Brain microvascular endothelial cell (primary cell): ENCODE measurements at regions not wholly inside any gene's neighbourhood (a gene's known extent, or its start where the extent isn't known, plus 50 kb on each side); places are given as distances from the start of the nearest gene placed in this dataset.

Source experiments
- DNase-seq: peaks from one replicate; pipeline ENCODE4 v3.0.0-alpha.2; 2020
- H3K27ac ChIP-seq: fragments of 250-450 bp; sonication (Bioruptor Pico); 2 replicates; pipeline ENCODE4 v1.5.1; 2020; ENCODE audit warnings: mild to moderate bottlenecking, moderate library complexity
- H3K27me3 ChIP-seq: fragments of 250-450 bp; sonication (Bioruptor Pico); replicated peaks from 2 replicates; pipeline ENCODE4 v1.5.1; 2020; ENCODE audit warnings: mild to moderate bottlenecking
- H3K36me3 ChIP-seq: fragments of 250-450 bp; sonication (Bioruptor Pico); replicated peaks from 2 replicates; pipeline ENCODE4 v1.5.1; 2020; ENCODE audit warnings: mild to moderate bottlenecking
- H3K4me3 ChIP-seq: 2 replicates; pipeline ENCODE4 v1.5.1; 2011; ENCODE audit warnings: low read depth, mild to moderate bottlenecking, control low read depth, low read length, moderate library complexity
- in situ Hi-C: cut with HindIII; loops from 2 replicates; pipeline ENCODE4 v1.10.0; 2017; ENCODE audit warnings: low sequenced_read_pairs, low pct_ligation_motif_present
- TF ChIP-seq, protein P1 (sequence below): IDR thresholded peaks from 2 replicates; pipeline ENCODE4 v1.5.1; 2011; ENCODE audit warnings: low read depth, mild to moderate bottlenecking, moderate library complexity, low read length, control low read depth, inconsistent platforms; ENCODE audit errors: missing control alignments

DNA sequence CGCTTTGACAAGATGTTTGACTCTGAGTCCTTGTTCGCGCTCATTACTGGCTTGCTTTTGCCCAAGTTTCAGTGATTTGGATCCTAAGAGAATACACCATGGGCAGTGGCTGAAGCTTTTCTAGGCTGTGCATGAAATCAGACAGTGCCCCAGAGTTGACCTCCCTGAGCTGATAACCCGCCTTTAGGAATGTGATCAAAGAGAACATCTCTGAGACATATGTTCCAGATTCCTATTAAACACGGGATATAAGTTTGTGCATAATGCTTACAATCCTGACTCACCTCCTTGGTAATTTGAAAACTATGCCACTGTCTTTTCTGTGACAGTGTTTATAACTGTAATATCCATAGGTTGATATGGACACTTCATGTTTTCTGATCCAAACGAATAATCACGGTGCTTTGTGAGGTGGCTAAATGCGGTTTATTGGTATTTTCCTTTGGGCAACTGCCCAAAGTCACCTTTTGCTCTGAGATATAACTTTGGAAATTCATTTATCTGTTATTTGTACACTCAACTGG lies 732.9 kb downstream of the MTRR start:
- H3K27me3 ChIP-seq: no peaks in the 10 kb centered on the region
- TF ChIP-seq, protein P1, sequence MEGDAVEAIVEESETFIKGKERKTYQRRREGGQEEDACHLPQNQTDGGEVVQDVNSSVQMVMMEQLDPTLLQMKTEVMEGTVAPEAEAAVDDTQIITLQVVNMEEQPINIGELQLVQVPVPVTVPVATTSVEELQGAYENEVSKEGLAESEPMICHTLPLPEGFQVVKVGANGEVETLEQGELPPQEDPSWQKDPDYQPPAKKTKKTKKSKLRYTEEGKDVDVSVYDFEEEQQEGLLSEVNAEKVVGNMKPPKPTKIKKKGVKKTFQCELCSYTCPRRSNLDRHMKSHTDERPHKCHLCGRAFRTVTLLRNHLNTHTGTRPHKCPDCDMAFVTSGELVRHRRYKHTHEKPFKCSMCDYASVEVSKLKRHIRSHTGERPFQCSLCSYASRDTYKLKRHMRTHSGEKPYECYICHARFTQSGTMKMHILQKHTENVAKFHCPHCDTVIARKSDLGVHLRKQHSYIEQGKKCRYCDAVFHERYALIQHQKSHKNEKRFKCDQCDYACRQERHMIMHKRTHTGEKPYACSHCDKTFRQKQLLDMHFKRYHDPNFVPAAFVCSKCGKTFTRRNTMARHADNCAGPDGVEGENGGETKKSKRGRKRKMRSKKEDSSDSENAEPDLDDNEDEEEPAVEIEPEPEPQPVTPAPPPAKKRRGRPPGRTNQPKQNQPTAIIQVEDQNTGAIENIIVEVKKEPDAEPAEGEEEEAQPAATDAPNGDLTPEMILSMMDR: no peak
- H3K27ac ChIP-seq: no peak overlapping the region
- DNase-seq: peak; percentile 36
- in situ Hi-C loops: no loop called here
- H3K4me3 ChIP-seq: no peak overlapping the region
- no peaks in the 10 kb centered on the region for H3K36me3 ChIP-seq

DNA sequence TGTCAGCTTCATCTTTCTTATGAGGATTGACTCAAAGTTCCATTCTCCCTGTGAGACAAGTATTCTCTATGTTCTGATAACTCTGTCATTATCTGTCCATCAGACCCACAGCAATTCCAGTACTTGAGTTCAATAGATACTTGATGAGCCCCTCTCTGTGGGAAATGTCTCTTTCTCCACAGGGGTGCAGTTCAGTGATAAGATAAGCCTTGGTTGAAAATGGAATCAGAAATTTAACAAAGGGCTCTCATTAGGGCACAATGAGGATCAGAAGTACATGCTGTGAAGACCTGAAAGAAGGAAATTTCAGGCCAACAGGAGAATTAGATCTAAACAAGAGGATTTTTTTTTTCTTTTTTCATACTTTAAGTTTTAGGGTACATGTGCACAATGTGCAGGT lies 737.3 kb downstream of the MTRR start:
- DNase-seq: no peak
- Histone ChIP-seq H3K27ac (no peak overlapping the region), H3K36me3 (no peaks in the 10 kb centered on the region), H3K27me3 (no peaks in the 10 kb centered on the region), H3K4me3 (no peak overlapping the region)
- TF ChIP-seq, protein P1: no peak
- in situ Hi-C loops: no loop called here

DNA sequence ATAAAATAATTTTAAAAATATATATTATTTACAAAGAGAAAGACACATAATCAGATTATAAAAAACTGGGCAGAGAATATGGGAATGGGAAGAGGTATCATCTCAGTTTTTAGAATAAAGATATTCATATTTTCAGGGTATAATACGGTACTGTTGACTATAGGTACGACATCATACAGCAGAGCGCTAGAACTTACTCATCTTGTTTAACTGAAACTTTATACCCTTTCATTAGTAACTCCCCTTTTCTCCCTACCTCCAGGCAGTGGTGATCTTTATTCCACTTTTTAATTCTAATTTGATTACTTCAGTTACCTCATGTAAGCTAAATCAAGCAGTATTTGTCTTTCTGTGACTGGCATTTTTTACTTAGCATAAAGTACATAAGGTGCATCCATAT lies 742.1 kb downstream of the MTRR start:
- in situ Hi-C loops: no loop called here
- H3K27ac ChIP-seq: no peak overlapping the region
- no peak overlapping the region for H3K4me3 ChIP-seq
- no peaks in the 10 kb centered on the region for H3K27me3 ChIP-seq
- DNase-seq: no peak
- TF ChIP-seq, protein P1: no peak
- no peaks in the 10 kb centered on the region for H3K36me3 ChIP-seq

DNA sequence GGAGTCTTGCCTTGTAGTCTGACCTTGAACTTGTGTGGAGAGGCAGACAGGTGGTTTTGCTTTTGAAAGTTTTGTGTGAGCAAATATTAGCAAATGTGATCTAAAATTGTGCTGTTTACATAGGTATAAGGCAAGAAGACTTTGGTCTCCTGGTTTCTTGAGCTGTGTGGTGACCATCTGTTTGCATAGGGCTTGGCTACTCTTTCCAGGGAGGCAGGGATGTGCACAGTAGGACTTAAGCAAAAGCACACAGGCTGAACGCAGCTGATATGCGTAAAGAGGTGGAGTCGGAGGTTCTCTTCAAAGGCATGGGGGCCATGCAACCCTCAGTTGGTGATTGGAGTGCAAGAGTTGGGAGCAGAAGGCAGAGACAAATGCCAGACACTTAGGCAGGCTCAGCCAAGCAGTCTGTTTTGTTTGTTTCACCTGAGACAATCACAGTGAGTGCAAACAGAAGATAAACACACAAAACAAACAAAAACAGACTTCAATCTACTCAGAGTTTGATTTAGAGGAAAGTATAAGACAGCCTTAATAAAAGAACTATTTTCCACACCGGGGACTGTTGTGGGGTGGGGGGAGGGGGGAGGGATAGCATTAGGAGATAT lies 744.2 kb downstream of the MTRR start:
- no peak for DNase-seq
- in situ Hi-C loops: no loop called here

DNA sequence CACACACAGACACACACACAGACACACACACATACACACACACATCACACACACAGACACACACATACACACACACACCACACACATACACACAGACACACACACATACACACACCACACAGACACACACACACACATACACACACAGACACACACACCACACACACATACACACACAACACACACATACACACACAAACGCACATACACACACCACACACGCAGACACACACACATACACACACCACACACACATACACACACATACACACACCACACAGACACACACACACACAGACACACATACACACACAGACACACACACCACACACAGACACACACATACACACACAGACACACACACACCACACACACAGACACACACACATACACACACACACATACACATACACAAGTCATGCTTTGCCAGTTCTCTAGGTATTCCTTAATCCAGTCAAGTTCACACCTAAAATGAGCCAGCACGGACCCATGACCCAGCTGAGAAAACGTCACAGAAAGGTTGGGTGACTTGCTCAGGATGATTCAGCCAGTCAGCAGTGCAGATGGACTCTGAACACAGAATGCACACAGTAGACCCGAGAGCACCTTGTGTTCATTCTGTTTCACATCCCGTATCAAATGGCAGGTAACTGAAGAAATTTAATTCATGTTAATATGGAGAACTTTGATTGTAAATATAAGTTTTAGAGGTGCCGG lies 746.4 kb downstream of the MTRR start:
- Histone ChIP-seq H3K27me3 (no peaks in the 10 kb centered on the region), H3K36me3 (no peaks in the 10 kb centered on the region), H3K27ac (no peak overlapping the region), H3K4me3 (no peak overlapping the region)
- peak; percentile 3 for DNase-seq
- TF ChIP-seq, protein P1: no peak
- in situ Hi-C loops: no loop called here

More for the DNA sequence above, 744.2 kb downstream of the MTRR start:
- TF ChIP-seq, protein P1: no peak
- Histone ChIP-seq H3K27me3 (no peaks in the 10 kb centered on the region), H3K36me3 (no peaks in the 10 kb centered on the region), H3K4me3 (no peak overlapping the region), H3K27ac (no peak overlapping the region)
